ENCODE measurements at regions not wholly inside any gene's neighbourhood (a gene's known extent, or its start where the extent isn't known, plus 50 kb on each side); places are given as distances from the start of the nearest gene placed in this dataset.

DNA sequence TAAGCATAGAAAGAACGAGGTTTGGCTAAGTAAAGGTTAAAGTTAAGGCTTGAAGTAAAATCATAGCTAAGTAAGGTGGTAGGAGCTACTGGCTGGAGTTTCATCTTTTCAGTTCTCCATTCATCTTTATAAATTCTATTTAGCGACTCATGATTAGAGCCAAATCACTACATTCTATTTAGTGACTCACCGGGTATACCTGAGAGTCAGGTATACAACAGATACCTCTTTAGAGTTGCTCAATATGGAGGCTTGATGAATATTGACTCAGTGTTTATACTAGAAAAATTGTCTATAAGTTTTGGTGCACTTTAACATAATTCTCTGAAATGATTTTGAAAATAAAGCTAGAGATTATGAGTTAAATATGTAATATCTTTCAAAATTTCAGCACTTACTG, 328.8 kb upstream of the GRM7 start:
- DNase-seq: no peak

GRCh38 chr3:6540981-6541380, 319.9 kb upstream of the GRM7 start:
- DNase-seq: no peak

GRCh38 chr3:6542795-6543194, 318.1 kb upstream of the GRM7 start:
- DNase-seq: no peak

DNA sequence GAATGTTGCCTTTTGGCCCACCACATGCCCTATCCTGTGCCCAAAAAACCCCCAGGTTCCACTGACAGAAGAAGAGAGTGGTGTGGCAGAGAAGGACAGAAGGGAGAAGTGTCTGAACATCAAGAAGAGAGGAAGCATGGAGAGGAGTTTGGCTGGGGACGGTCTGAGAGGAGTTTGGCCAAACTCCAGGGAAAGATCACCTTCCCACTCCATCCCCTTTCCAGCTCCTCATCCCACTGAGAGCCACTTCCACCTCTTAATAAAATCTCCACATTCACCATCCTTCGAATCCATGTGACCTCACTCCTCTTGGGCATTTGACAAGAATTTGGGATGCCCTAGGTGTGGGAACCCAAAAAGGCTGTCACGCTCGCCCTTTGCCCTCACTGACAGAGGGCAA, 311.6 kb upstream of the GRM7 start:
- DNase-seq: no peak

- no peak for DNase-seq
These were observed 309.8 kb upstream of the GRM7 start for GRCh38 chr3:6551165-6551564.

- no peak for DNase-seq
These were observed 300.7 kb upstream of the GRM7 start for GRCh38 chr3:6560259-6560658.

DNA sequence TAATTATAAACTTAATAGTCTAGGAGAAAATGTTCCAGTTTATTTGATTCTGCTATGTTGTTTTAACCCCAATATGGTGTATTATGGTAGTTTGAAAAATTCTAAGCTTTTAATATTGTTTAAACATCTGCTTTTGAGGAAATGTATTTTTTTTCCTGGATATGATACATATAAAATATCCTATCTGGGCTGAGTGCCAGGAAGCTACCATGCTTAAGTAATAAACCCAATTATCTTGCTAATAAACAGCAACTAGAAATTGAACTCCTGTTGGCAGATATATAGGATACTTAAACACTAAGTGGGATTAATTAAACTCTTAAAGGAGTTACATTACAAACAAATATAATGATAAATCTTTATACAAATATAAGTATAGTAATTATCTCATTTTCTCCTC, 293.7 kb upstream of the GRM7 start:
- DNase-seq: peak; percentile 30

DNA sequence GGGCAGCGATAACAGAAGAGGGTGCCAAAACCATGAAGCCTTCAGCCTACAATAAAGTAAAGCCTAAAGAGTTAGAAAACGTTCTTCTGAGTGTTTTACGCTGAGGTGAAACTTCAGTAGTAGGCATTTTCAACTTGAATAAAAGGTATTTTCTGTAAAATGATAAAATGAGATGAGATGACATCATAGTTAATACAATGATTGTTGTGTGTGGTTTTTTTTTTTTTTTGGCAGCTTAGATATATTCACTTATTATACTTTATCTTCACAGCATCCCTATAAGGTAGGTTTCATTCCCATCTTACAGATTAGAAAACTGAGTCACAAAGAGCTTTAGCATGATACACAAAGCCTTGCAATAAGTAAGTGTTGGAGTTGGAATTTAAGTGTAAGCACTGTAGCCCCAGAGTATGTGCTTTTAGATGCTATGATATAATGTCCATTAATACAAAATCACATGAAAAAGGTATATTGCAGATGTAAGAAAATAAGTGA, 291.9 kb upstream of the GRM7 start:
- DNase-seq: no peak

- DNase-seq: no peak
These were observed 289.5 kb upstream of the GRM7 start for GRCh38 chr3:6571448-6571847.

DNA sequence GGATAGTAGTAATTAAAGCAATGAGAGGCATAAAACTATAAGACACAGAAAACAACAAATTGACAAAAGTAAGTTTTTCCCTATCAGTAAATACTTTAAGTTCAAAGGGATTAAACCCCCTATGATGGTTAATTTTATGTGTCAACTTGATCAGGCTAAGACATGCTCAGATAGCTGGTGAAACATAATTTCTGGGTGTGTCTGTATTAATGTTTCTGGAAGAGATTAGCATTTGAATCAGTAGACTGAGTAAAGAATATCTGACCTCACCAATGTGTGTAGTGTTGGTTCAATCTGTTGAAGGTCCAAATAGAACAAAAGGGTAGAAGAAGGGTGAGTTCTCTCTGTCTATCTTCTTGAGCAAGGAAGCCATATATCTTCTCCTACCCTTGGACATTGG, 283.3 kb upstream of the GRM7 start:
- no peak for DNase-seq

- DNase-seq: no peak
These were observed 282.4 kb upstream of the GRM7 start for GRCh38 chr3:6578526-6578925.

DNA sequence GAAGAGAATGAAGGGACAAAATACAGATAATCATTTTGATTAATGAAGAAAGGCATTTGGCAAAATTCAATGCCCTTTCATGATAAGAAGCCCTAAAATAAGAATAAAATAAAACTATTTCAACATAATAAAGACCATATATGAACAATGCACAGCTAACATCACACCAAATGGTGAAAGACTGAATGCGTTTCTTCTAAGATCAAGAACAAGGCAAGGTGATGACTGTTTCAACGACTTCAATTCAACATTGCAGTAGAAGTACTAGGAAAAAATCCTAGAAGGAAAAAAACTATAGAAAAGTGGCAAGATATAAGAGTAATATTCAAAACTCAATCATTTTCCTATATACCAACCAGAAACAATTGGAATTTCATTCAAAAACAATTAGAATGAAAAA, 280.1 kb upstream of the GRM7 start:
- no peak for DNase-seq

DNA sequence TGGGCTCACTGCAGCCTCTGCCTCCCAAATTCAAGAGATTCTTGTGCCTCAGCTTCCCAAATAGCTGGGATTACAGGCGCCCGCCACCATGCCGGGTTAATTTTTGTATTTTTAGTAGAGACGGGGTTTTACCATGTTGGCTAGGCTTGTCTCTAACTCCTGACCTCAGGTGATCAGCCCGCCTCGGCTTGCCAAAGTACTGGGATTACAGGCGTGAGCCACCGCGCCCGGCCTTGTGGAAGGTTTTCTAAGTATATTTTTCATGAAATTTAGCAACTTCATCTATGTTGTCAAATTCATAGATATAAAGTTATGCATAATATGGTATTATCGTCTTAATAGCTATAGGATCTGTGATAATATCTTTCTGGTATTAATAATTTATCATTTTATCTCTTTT, 275.6 kb upstream of the GRM7 start:
- DNase-seq: no peak

- DNase-seq: no peak
These were observed 260.7 kb upstream of the GRM7 start for GRCh38 chr3:6600237-6600636.

GRCh38 chr3:6601374-6601773, 259.5 kb upstream of the GRM7 start:
- no peak for DNase-seq

DNA sequence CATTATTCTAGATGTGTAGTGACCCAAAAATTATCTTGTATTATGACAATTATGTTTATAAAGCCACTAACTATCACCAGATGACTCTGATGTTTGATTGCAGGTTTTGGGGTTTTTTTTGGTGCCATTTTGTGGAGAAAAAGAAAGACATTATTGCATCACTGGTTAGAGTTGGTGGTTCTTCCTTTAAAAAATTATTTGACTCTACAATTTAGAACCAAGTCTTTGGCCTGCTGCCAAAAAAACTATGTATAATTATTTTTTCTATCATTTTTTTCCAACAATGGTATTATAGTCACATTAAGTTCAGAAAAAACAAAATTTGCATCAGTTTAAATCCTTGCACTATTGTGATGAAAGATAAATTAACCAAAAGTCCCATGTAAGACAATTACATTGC, 258.6 kb upstream of the GRM7 start:
- no peak for DNase-seq

DNA sequence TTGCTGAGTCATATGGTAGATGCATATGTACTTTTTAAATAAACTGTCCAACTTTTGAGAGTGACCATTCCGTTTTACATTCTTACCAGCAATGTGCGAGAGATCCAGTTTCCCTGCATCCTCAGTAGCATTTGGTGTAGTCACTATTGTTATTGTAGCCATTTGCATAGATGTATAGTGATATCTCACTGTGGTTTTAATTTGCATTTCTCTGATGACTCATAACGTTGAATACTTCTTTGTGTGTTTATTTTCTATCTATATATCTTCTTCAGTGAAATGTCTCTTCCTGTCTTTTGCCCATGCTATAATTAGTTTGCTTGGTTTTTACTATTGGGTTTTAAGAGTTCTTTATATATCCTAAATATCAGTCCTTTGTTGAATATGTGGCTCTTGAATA, 255.7 kb upstream of the GRM7 start:
- no peak for DNase-seq

DNA sequence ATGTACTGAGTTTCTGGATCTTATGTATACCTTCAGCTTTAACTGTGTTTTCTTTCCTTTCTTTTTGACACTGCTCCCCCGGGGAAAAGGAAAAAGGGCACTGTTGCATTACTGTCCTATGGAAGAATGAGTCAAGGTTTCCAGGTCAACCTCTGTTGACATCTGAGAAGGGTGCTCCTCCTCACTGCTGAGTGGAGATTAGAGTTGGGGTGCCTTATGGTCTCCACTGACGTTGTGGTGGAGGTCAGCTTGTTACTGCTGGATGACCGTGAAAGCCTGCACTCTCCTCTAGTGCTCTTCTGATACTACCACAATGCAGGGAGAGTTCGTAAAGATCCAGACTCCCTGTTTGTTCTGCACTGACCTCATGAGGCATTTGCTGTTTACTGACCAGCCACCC, 252.1 kb upstream of the GRM7 start:
- no peak for DNase-seq

GRCh38 chr3:6612034-6612616, 248.8 kb upstream of the GRM7 start:
- DNase-seq: no peak

DNA sequence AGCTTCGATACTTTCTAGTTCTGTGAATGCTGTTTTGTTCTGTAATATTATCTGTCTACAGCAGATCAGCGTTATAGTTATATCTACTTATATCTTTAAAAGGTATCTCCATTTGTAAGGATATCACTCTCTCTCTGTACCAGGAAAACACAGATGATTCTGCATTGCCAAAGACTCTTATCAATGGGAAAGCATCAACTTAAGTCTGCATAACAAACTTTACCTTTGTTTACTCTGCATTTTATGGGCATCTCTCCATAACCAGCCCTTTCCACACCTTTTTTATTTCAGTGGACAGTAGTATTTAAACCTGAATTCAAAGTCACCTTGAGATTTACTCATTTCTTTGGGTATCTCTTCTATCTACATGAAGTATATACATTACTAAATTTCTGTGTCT, 238.7 kb upstream of the GRM7 start:
- no peak for DNase-seq

- no peak for DNase-seq
These were observed 238.2 kb upstream of the GRM7 start for GRCh38 chr3:6622712-6623111.

GRCh38 chr3:6631376-6631775, 229.5 kb upstream of the GRM7 start:
- no peak for DNase-seq

DNA sequence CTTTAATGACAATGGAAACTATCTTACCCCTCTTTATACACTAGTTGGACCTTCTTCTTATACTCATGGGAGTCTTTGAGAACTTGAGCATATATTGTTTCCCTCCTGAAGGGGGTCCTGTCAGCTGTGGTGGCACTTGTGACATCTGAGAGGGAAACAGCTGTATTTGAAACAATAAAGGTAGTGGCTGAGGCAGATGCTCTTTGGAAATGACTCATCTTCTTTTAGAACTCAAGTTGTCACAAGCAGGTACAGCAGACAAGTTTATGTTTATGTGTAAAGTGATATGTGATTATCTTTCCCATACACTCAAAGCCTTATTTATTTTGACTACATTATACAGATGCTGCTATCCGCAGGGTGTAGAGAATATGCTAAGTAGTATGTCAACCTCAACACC, 220.0 kb upstream of the GRM7 start:
- DNase-seq: no peak

GRCh38 chr3:6644070-6644929, 216.6 kb upstream of the GRM7 start:
- no peak for DNase-seq

DNA sequence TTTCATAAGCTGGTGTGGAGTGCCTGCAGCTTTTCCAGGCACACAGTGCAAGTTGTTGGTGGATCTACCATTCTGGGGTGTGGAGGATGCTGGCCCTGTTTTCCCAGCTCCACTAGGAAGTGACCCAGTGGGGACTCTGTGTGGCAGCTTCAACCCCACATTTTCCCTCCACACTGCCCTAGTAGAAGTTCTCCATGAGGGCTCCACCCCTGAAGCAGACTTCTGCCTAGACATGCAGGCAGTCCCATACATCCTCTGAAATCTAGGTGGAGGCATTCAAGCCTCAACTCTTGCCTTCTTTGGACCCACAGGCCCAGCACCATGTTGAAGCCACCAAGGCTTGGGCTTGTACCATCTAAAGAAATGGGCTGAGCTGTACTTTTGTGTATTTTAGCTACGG, 206.2 kb upstream of the GRM7 start:
- DNase-seq: no peak
